NCI-H446 treated with DMSO at 0.1 percent for 48 hours (cell line): ENCODE measurements at regions not wholly inside any gene's neighbourhood (a gene's known extent, or its start where the extent isn't known, plus 50 kb on each side); places are given as distances from the start of the nearest gene placed in this dataset.

ENCODE experiments used
- DNase-seq: peaks from one replicate; lab custom pipeline; 2025; lab: John Stamatoyannopoulos, UW

- no peak for DNase-seq
Measured at GRCh38 chr6:15994814-15995459, 133.9 kb upstream of the MYLIP start.

- DNase-seq, result no peak
Measured at GRCh38 chr6:15993716-15994228, 135.1 kb upstream of the MYLIP start.

- no peak for DNase-seq
Measured at GRCh38 chr6:15990179-15990578, 138.7 kb upstream of the MYLIP start.

GRCh38 chr6:15989397-15989796, 139.5 kb upstream of the MYLIP start:
- DNase-seq, result no peak

- no peak for DNase-seq
Measured at GRCh38 chr6:15987569-15987968, 141.3 kb upstream of the MYLIP start.

GRCh38 chr6:15986027-15986629, 142.8 kb upstream of the MYLIP start:
- no peak for DNase-seq

GRCh38 chr6:15985379-15985959, 143.4 kb upstream of the MYLIP start:
- no peak for DNase-seq

GRCh38 chr6:15981956-15982355, 146.9 kb upstream of the MYLIP start:
- DNase-seq, result no peak

- no peak for DNase-seq
Measured at GRCh38 chr6:15980801-15981200, 148.1 kb upstream of the MYLIP start.

- DNase-seq, result no peak
Measured at GRCh38 chr6:15978426-15978825, 150.5 kb upstream of the MYLIP start.

GRCh38 chr6:15977050-15977449, 151.8 kb upstream of the MYLIP start:
- no peak for DNase-seq

- no peak for DNase-seq
Measured at GRCh38 chr6:15974817-15975216, 154.1 kb upstream of the MYLIP start.

- DNase-seq, result no peak
Measured at GRCh38 chr6:15970517-15970916, 158.4 kb upstream of the MYLIP start.

- no peak for DNase-seq
Measured at GRCh38 chr6:15969236-15969778, 159.6 kb upstream of the MYLIP start.

GRCh38 chr6:15968519-15968918, 160.4 kb upstream of the MYLIP start:
- no peak for DNase-seq

GRCh38 chr6:15966000-15966520, 162.8 kb upstream of the MYLIP start:
- DNase-seq, result no peak

GRCh38 chr6:15962449-15962764, 166.5 kb upstream of the MYLIP start:
- DNase-seq, result no peak

- DNase-seq, result no peak
Measured at GRCh38 chr6:15961635-15962448, 167.0 kb upstream of the MYLIP start.

GRCh38 chr6:15960740-15961634, 167.9 kb upstream of the MYLIP start:
- no peak for DNase-seq

- DNase-seq, result no peak
Measured at GRCh38 chr6:15957655-15958169, 171.2 kb upstream of the MYLIP start.
